NB4 (cell line): ENCODE measurements at regions not wholly inside any gene's neighbourhood (a gene's known extent, or its start where the extent isn't known, plus 50 kb on each side); places are given as distances from the start of the nearest gene placed in this dataset.
"Not testable (repeated sequence)": the region's sequence is repeated elsewhere in the genome, so short reads cannot be mapped to it uniquely, and the experiment has no call there.

Experiments
- DNase-seq: peaks from one replicate; pipeline ENCODE4 v3.0.0; 2010; ENCODE audit warnings: low read depth
- H3K4me3 ChIP-seq: one replicate; pipeline ENCODE4 v1.5.1; 2011; ENCODE audit warnings: mild to moderate bottlenecking, low read depth, low read length, moderate library complexity
- CTCF ChIP-seq: IDR thresholded peaks from one replicate; pipeline ENCODE4 v1.5.1; 2012; ENCODE audit warnings: low read depth, low read length
- MYC ChIP-seq: IDR thresholded peaks from 2 replicates; pipeline ENCODE4 v1.6.1; 2011; ENCODE audit warnings: low read depth, low read length
- POLR2A ChIP-seq: IDR thresholded peaks from 2 replicates; pipeline ENCODE4 v1.6.1; 2011; ENCODE audit warnings: mild to moderate bottlenecking; ENCODE audit not compliant: insufficient read length; ENCODE audit errors: extremely low read depth
- TF ChIP-seq, protein P1 (sequence below): IDR thresholded peaks from 2 replicates; pipeline ENCODE4 v1.6.1; 2011; ENCODE audit warnings: low read depth, low read length

GRCh38 chr2:175350105-175350504 lies 168.6 kb upstream of the ATP5MC3 start:
- no peak overlapping the region for H3K4me3 ChIP-seq
- TF ChIP-seq, protein P1, sequence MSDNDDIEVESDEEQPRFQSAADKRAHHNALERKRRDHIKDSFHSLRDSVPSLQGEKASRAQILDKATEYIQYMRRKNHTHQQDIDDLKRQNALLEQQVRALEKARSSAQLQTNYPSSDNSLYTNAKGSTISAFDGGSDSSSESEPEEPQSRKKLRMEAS: no peak
- TF ChIP-seq MYC (no peak), POLR2A (no peak), CTCF (no peak)
- no peak for DNase-seq

DNA sequence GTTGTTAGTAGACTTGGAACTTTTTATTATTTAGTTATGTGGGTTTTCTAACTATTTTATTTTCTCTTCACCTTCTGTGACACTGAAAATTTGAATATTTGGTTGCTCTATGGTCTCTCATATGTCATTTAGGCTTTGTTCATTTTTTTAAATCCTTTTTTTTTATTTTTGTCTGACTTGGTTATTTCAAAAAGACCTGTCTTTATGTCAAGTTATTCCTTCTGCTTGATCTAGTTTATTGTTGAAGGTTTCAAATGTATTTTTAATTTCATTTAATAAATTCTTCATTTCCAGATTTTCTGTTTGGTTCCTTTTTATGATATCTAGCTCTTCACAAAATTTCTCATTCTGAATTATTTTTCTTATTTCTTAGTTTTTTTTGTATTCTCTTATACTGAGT lies 160.6 kb upstream of the ATP5MC3 start:
- H3K4me3 ChIP-seq: no peak overlapping the region
- DNase-seq: no peak
- no peak for TF ChIP-seq CTCF

DNA sequence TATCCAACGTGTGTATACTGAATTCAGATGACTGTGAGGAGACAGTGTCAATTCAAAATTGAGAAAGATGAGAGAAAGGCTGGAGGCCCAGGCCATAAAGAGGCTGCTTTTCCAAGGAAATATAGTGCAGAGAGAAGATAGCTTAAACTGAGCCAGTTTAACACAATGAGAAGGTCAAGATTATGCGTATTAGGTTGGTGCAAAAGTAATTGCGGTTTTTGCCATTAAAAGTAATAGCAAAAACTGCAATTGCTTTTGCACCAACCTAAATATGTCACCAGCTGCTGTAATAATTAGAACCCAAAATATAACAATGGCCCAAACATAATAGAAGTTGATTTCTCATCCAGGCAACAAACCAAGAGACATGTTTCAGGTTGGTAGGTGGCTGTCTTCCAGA lies 148.7 kb upstream of the ATP5MC3 start:
- TF ChIP-seq CTCF (no peak), POLR2A (no peak), MYC (no peak)
- TF ChIP-seq, protein P1: no peak
- no peak for DNase-seq
- H3K4me3 ChIP-seq: no peak overlapping the region

GRCh38 chr2:175326801-175327200 lies 145.3 kb upstream of the ATP5MC3 start:
- no peak overlapping the region for H3K4me3 ChIP-seq
- TF ChIP-seq CTCF (no peak), MYC (no peak), POLR2A (no peak)
- TF ChIP-seq, protein P1: no peak
- DNase-seq: no peak

GRCh38 chr2:175326164-175326563 lies 144.7 kb upstream of the ATP5MC3 start:
- DNase-seq, H3K4me3 ChIP-seq: not testable (repeated sequence)

GRCh38 chr2:175323162-175323561 lies 141.7 kb upstream of the ATP5MC3 start:
- H3K4me3 ChIP-seq: no peak overlapping the region
- no peak for TF ChIP-seq POLR2A
- DNase-seq: no peak

- H3K4me3 ChIP-seq: no peak overlapping the region
- TF ChIP-seq POLR2A: no peak
- TF ChIP-seq CTCF: no peak
- TF ChIP-seq, protein P1: no peak
- TF ChIP-seq MYC: no peak
- DNase-seq: no peak
Measured at GRCh38 chr2:175318542-175318941, 137.0 kb upstream of the ATP5MC3 start.
